ENCODE measurements at regions not wholly inside any gene's neighbourhood (a gene's known extent, or its start where the extent isn't known, plus 50 kb on each side); places are given as distances from the start of the nearest gene placed in this dataset.

DNA sequence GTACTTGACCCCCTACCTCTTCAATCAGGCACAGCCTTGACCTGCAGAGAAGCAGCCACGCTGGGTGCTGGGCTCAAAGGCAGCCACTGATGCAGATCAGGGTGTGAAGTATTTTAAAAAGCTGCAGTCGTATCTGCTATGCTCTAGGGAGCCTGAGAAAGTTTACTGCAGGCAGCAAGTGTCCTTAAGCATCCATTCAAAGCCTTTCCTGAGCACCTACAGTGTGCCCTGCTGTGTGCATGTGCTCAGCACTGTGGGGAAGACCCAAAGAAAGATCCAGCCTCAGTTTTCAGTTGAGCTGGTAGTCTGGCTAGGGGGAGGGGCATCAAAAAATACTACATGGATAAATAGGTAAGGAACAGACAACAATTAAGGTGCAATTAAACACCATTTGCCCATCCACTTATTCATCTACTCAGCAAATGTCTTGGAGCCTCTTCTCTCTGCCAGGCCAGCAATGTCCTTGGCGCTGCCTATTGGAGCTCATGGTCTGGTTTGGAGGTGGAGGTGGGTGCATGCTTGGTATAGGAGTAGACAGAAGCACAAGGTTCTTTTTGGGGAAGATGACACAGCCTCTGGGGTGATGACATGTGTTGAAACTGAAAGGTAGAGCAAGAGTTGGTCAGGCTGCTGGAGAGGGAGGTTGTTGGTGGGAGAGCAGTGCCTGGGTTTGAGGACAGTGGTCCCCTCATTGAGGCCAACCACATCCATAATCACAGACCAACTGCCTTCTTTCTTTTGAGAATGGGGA lies 85.9 kb upstream of the PRR23C start:
- Histone ChIP-seq H3K9ac (ENCODE audit: low read length) (no peak overlapping the region), H2AFZ (ENCODE audit: low read length) (no peak overlapping the region), H3F3A (ENCODE audit: insufficient read depth, low read length) (no peaks in the 10 kb centered on the region), H3K79me2 (ENCODE audit: insufficient read depth, low read length) (no peaks in the 10 kb centered on the region), H3K27ac (ENCODE audit: low read depth, low read length, poor library complexity, severe bottlenecking) (no peak overlapping the region), H3K36me3 (ENCODE audit: insufficient read depth, low read length) (no peaks in the 10 kb centered on the region), H3K4me2 (ENCODE audit: low read length) (no peak overlapping the region), H3K9me2 (ENCODE audit: low read depth, low read length) (no peaks in the 10 kb centered on the region), H3K4me1 (ENCODE audit: insufficient read depth, low read length, severe bottlenecking) (no peaks in the 10 kb centered on the region), H3K4me3 (ENCODE audit: low read depth, low read length, poor library complexity, severe bottlenecking) (no peak overlapping the region), H3K9me3 (ENCODE audit: low read length) (no peaks in the 10 kb centered on the region), H4K20me1 (ENCODE audit: insufficient read depth, low read length) (no peaks in the 10 kb centered on the region), H3K27me3 (ENCODE audit: insufficient read depth, low read length) (no peaks in the 10 kb centered on the region)
- TF ChIP-seq, protein P1, sequence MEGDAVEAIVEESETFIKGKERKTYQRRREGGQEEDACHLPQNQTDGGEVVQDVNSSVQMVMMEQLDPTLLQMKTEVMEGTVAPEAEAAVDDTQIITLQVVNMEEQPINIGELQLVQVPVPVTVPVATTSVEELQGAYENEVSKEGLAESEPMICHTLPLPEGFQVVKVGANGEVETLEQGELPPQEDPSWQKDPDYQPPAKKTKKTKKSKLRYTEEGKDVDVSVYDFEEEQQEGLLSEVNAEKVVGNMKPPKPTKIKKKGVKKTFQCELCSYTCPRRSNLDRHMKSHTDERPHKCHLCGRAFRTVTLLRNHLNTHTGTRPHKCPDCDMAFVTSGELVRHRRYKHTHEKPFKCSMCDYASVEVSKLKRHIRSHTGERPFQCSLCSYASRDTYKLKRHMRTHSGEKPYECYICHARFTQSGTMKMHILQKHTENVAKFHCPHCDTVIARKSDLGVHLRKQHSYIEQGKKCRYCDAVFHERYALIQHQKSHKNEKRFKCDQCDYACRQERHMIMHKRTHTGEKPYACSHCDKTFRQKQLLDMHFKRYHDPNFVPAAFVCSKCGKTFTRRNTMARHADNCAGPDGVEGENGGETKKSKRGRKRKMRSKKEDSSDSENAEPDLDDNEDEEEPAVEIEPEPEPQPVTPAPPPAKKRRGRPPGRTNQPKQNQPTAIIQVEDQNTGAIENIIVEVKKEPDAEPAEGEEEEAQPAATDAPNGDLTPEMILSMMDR (IDR thresholded peaks at IDR 0.05; ENCODE audit: low read length) = no peak

DNA sequence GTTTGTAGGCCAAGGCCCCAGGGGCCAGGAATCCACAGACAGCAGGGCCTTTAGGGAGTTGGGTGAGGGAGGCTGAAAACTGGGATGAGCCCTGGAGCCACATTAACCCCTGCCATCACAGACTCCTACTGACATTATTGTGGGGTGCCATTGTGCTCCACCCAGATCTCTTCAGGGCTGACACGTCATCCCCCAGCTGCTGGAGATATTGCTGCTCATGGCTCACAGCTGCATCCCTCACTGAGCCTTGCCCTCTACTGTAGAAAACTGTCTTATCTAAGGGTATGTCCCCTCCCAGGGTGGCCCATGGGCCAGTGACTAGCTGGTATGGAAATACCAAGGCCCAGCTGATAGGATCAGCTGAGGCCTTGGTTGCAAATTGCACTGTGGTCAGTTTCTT lies 87.3 kb upstream of the PRR23C start:
- no peaks in the 10 kb centered on the region for H3K79me2 ChIP-seq (ENCODE audit: insufficient read depth, low read length)
- no peaks in the 10 kb centered on the region for H3K9me3 ChIP-seq (ENCODE audit: low read length)
- H3K27me3 ChIP-seq (ENCODE audit: insufficient read depth, low read length) = no peaks in the 10 kb centered on the region
- no peak overlapping the region for H2AFZ ChIP-seq (ENCODE audit: low read length)
- TF ChIP-seq, protein P1 (IDR thresholded peaks at IDR 0.05; ENCODE audit: low read length) = no peak
- no peak for TF ChIP-seq EZH2 (IDR thresholded peaks at IDR 0.05; ENCODE audit: borderline replicate concordance, low read length)
- no peak overlapping the region for H3K27ac ChIP-seq (ENCODE audit: low read depth, low read length, poor library complexity, severe bottlenecking)
- H3K36me3 ChIP-seq (ENCODE audit: insufficient read depth, low read length) = no peaks in the 10 kb centered on the region
- H3K4me2 ChIP-seq (ENCODE audit: low read length) = no peak overlapping the region
- H3K9ac ChIP-seq (ENCODE audit: low read length) = no peak overlapping the region
- no peak overlapping the region for H3K4me3 ChIP-seq (ENCODE audit: low read depth, low read length, poor library complexity, severe bottlenecking)
- H4K20me1 ChIP-seq (ENCODE audit: insufficient read depth, low read length) = no peaks in the 10 kb centered on the region
- H3K9me2 ChIP-seq (ENCODE audit: low read depth, low read length) = no peaks in the 10 kb centered on the region
- no peaks in the 10 kb centered on the region for H3F3A ChIP-seq (ENCODE audit: insufficient read depth, low read length)
- H3K4me1 ChIP-seq (ENCODE audit: insufficient read depth, low read length, severe bottlenecking) = no peaks in the 10 kb centered on the region

DNA sequence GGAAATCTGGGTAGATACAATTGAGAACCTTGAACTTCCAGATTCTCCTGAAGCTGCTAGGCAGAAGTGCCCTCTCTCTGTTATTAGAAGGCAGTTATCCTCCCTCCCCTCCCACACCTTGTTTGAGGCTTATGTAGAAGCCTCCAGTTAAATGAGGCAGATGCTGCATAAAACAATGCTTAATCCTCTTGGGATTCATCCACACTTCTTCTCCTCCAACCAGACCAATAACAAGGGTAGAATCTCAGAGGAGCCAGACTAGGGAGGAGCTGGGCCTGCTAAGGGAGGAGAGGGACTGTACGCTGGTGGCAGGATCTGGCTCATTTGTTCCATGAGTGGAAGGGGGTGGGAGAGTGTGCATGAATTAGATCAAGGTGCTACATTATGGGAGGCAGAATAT lies 88.3 kb upstream of the PRR23C start:
- Histone ChIP-seq H3K36me3 (ENCODE audit: insufficient read depth, low read length) (no peaks in the 10 kb centered on the region), H4K20me1 (ENCODE audit: insufficient read depth, low read length) (no peaks in the 10 kb centered on the region), H3F3A (ENCODE audit: insufficient read depth, low read length) (no peaks in the 10 kb centered on the region)

More for the DNA sequence above, 88.3 kb upstream of the PRR23C start:
- no peaks in the 10 kb centered on the region for H3K9me2 ChIP-seq (ENCODE audit: low read depth, low read length)
- H3K9me3 ChIP-seq (ENCODE audit: low read length) = no peaks in the 10 kb centered on the region
- no peak overlapping the region for H3K4me2 ChIP-seq (ENCODE audit: low read length)
- no peak overlapping the region for H2AFZ ChIP-seq (ENCODE audit: low read length)
- no peak overlapping the region for H3K9ac ChIP-seq (ENCODE audit: low read length)
- TF ChIP-seq, protein P1 (IDR thresholded peaks at IDR 0.05; ENCODE audit: low read length) = no peak
- TF ChIP-seq EZH2 (IDR thresholded peaks at IDR 0.05; ENCODE audit: borderline replicate concordance, low read length) = no peak
- H3K4me3 ChIP-seq (ENCODE audit: low read depth, low read length, poor library complexity, severe bottlenecking) = no peak overlapping the region
- H3K27me3 ChIP-seq (ENCODE audit: insufficient read depth, low read length) = no peaks in the 10 kb centered on the region
- H3K79me2 ChIP-seq (ENCODE audit: insufficient read depth, low read length) = no peaks in the 10 kb centered on the region
- H3K4me1 ChIP-seq (ENCODE audit: insufficient read depth, low read length, severe bottlenecking) = no peaks in the 10 kb centered on the region
- no peak overlapping the region for H3K27ac ChIP-seq (ENCODE audit: low read depth, low read length, poor library complexity, severe bottlenecking)
